ENCODE measurements at regions not wholly inside any gene's neighbourhood (a gene's known extent, or its start where the extent isn't known, plus 50 kb on each side); places are given as distances from the start of the nearest gene placed in this dataset.

DNA sequence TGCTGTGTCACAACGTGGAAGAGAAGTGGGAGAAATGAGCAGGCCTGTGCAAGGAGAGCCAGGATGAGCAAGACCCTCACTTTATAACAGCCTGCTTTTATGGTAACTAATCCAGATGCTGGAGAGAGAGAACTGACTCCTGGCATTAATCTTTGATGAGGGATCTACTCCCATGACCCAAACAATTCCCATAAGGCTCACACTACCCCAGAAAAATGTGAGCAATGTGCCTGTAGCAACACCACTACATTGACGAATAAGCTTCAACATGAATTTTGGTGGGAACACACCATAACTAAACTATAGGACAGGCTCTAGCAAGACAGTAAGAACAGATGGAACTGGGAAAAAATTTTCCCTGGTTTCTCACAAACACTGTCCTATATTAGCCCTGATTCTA lies 173.6 kb upstream of the PRSS58 start:
- DNase-seq (ENCODE audit: low read depth in 2 of 2) = no peak
- no peaks in the 10 kb centered on the region for H3K27me3 ChIP-seq (ENCODE audit: control insufficient read depth, insufficient read depth, low read length)
- H3K79me2 ChIP-seq (ENCODE audit: control insufficient read depth, insufficient read depth, low read length) = no peaks in the 10 kb centered on the region
- H3K4me3 ChIP-seq (replicated peaks in 1 of 4; ENCODE audit: control extremely low read depth in 1 of 4, insufficient read depth in 1 of 4, low read depth in 3 of 4, low read length in 4 of 4) = no peak overlapping the region
- no peaks in the 10 kb centered on the region for H4K20me1 ChIP-seq (ENCODE audit: control insufficient read depth, extremely low read depth, insufficient read depth, low read length)
- no peak overlapping the region for H3K9ac ChIP-seq (ENCODE audit: insufficient read depth, low read length)
- H2AFZ ChIP-seq (ENCODE audit: low read length) = no peak overlapping the region
- no peaks in the 10 kb centered on the region for H3K36me3 ChIP-seq (ENCODE audit: control insufficient read depth, insufficient read depth, low read length)
- no peaks in the 10 kb centered on the region for H3K4me1 ChIP-seq (ENCODE audit: control insufficient read depth, extremely low read depth, insufficient read depth, low read length)
- no peaks in the 10 kb centered on the region for H3K9me3 ChIP-seq (ENCODE audit: control insufficient read depth, insufficient read depth, low read depth, low read length)
- no peak overlapping the region for H3K4me2 ChIP-seq (ENCODE audit: extremely low read depth, insufficient read depth, low read length)
- TF ChIP-seq, protein P1, sequence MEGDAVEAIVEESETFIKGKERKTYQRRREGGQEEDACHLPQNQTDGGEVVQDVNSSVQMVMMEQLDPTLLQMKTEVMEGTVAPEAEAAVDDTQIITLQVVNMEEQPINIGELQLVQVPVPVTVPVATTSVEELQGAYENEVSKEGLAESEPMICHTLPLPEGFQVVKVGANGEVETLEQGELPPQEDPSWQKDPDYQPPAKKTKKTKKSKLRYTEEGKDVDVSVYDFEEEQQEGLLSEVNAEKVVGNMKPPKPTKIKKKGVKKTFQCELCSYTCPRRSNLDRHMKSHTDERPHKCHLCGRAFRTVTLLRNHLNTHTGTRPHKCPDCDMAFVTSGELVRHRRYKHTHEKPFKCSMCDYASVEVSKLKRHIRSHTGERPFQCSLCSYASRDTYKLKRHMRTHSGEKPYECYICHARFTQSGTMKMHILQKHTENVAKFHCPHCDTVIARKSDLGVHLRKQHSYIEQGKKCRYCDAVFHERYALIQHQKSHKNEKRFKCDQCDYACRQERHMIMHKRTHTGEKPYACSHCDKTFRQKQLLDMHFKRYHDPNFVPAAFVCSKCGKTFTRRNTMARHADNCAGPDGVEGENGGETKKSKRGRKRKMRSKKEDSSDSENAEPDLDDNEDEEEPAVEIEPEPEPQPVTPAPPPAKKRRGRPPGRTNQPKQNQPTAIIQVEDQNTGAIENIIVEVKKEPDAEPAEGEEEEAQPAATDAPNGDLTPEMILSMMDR (conservative IDR thresholded peaks at IDR 0.05 in 1 of 2, IDR thresholded peaks at IDR 0.05 in 1 of 2; ENCODE audit: low read depth in 1 of 2, low read length in 2 of 2) = no peak
- H3K27ac ChIP-seq (ENCODE audit: insufficient read depth, low read length) = no peak overlapping the region

DNA sequence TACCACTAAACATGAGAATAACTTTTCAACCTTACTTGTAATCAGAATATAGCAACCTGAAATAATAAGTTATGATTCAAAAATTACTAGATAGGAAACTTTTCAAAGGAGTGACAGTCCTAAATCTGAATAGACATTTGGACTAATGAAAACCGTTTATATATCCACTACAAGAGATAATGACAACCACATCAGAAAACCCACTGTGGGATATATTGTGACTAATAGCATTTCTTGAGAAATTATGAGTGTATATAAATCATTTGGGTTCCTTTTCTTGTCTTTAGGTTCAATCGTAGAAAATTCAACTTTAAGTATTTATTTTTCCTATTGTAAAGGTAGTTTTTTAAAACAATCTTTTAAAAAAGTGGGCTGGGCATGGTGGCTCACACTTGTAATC lies 170.2 kb upstream of the PRSS58 start:
- Histone ChIP-seq H3K4me2 (ENCODE audit: extremely low read depth, insufficient read depth, low read length) (no peak overlapping the region), H4K20me1 (ENCODE audit: control insufficient read depth, extremely low read depth, insufficient read depth, low read length) (no peaks in the 10 kb centered on the region), H3K27me3 (ENCODE audit: control insufficient read depth, insufficient read depth, low read length) (no peaks in the 10 kb centered on the region), H3K9ac (ENCODE audit: insufficient read depth, low read length) (no peak overlapping the region), H2AFZ (ENCODE audit: low read length) (no peak overlapping the region), H3K79me2 (ENCODE audit: control insufficient read depth, insufficient read depth, low read length) (no peaks in the 10 kb centered on the region), H3K9me3 (ENCODE audit: control insufficient read depth, insufficient read depth, low read depth, low read length) (no peaks in the 10 kb centered on the region), H3K4me1 (ENCODE audit: control insufficient read depth, extremely low read depth, insufficient read depth, low read length) (no peaks in the 10 kb centered on the region), H3K27ac (ENCODE audit: insufficient read depth, low read length) (no peak overlapping the region), H3K36me3 (ENCODE audit: control insufficient read depth, insufficient read depth, low read length) (no peaks in the 10 kb centered on the region), H3K4me3 (replicated peaks in 1 of 4; ENCODE audit: control extremely low read depth in 1 of 4, insufficient read depth in 1 of 4, low read depth in 3 of 4, low read length in 4 of 4) (no peak overlapping the region)
- TF ChIP-seq, protein P1 (conservative IDR thresholded peaks at IDR 0.05 in 1 of 2, IDR thresholded peaks at IDR 0.05 in 1 of 2; ENCODE audit: low read depth in 1 of 2, low read length in 2 of 2) = no peak
- no peak for TF ChIP-seq EZH2 (IDR thresholded peaks at IDR 0.05; ENCODE audit: low read length, missing control alignments)
- no peak for DNase-seq (ENCODE audit: low read depth in 2 of 2)

DNA sequence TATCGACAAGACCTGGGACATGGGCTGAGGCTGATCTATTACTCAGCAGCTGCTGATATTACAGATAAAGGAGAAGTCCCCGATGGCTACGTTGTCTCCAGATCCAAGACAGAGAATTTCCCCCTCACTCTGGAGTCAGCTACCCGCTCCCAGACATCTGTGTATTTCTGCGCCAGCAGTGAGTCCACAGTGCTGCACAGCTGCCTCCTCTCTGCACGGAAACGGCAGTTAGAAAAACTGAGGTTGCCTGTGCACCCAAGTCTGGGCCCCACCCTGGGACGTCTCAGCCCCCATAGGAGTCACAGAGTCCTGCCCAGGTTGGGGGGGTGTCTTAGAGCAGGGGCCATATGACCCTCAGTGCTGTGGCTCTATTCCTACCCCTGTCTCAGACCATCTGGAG lies 167.4 kb upstream of the PRSS58 start:
- no peak for DNase-seq (ENCODE audit: low read depth in 2 of 2)
- no peaks in the 10 kb centered on the region for H3K4me1 ChIP-seq (ENCODE audit: control insufficient read depth, extremely low read depth, insufficient read depth, low read length)
- TF ChIP-seq, protein P1 (conservative IDR thresholded peaks at IDR 0.05 in 1 of 2, IDR thresholded peaks at IDR 0.05 in 1 of 2; ENCODE audit: low read depth in 1 of 2, low read length in 2 of 2) = no peak
- TF ChIP-seq EZH2 (IDR thresholded peaks at IDR 0.05; ENCODE audit: low read length, missing control alignments) = no peak
- H3K9ac ChIP-seq (ENCODE audit: insufficient read depth, low read length) = no peak overlapping the region
- H3K79me2 ChIP-seq (ENCODE audit: control insufficient read depth, insufficient read depth, low read length) = no peaks in the 10 kb centered on the region
- H3K27me3 ChIP-seq (ENCODE audit: control insufficient read depth, insufficient read depth, low read length) = no peaks in the 10 kb centered on the region
- no peaks in the 10 kb centered on the region for H3K36me3 ChIP-seq (ENCODE audit: control insufficient read depth, insufficient read depth, low read length)
- H3K27ac ChIP-seq (ENCODE audit: insufficient read depth, low read length) = no peak overlapping the region
- no peak overlapping the region for H2AFZ ChIP-seq (ENCODE audit: low read length)
- no peaks in the 10 kb centered on the region for H3K9me3 ChIP-seq (ENCODE audit: control insufficient read depth, insufficient read depth, low read depth, low read length)
- H3K4me2 ChIP-seq (ENCODE audit: extremely low read depth, insufficient read depth, low read length) = no peak overlapping the region
- H4K20me1 ChIP-seq (ENCODE audit: control insufficient read depth, extremely low read depth, insufficient read depth, low read length) = no peaks in the 10 kb centered on the region
- no peak overlapping the region for H3K4me3 ChIP-seq (replicated peaks in 1 of 4; ENCODE audit: control extremely low read depth in 1 of 4, insufficient read depth in 1 of 4, low read depth in 3 of 4, low read length in 4 of 4)
